NCI-H2196 treated with DMSO at 0.1 percent for 48 hours (cell line): ENCODE measurements at regions not wholly inside any gene's neighbourhood (a gene's known extent, or its start where the extent isn't known, plus 50 kb on each side); places are given as distances from the start of the nearest gene placed in this dataset.
"Not testable (repeated sequence)": the region's sequence is repeated elsewhere in the genome, so short reads cannot be mapped to it uniquely, and the experiment has no call there.

Source experiments
- DNase-seq: peaks from one replicate; lab custom pipeline; 2025; ENCODE audit not compliant: unreplicated experiment; lab: John Stamatoyannopoulos, UW

DNA sequence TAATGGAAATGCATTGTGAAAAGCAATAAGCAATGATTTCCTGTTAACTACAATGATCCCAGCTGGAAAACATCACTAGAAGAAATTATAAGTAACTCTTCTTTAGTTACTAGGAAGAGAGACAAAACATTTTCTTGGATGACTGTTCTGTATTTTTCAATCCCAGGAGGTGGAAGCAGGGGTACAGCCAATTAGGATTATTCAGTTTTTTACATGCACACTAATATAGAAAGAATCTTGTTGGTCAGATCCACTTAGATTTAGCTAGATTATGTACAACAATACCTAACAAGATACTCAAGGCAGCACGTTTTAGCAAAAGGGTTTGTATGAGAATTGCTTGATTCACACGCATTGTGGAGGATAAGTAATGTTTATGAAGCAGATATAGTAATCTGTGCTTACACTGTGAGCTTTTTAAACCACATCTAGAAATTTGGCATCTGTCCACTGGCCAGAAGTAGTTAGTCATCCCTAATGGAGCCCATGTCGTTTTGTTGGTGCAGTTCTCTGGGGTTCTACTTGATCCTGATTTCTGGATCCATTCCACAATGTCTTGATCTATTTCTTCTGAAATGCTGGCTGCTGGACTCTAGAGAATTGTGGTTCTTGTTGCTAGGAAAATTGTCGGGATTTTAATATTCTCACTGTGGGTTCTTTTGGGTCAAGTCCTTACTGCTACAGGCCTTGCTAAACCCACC is 199.7 kb downstream of the ADCYAP1 start:
- DNase-seq = no peak

DNA sequence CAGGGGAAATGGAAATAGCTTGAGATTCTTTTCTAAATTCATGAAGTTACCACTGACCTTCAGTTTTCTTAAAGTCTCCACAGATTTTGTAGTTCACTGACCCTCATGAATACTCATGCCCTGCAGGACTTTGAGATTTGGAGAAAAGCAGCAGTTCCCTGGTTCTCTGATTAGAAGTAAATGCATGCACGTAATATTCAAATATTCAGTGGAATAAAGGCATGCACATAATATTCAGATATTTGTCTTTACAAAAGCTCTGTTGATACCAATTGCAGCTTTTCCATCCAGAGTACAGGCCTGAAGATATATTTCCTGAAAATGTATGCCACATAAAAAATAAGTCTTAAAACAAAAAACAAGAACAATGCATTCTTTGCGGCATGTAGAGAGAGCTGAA is 219.8 kb downstream of the ADCYAP1 start:
- DNase-seq = no peak

DNA sequence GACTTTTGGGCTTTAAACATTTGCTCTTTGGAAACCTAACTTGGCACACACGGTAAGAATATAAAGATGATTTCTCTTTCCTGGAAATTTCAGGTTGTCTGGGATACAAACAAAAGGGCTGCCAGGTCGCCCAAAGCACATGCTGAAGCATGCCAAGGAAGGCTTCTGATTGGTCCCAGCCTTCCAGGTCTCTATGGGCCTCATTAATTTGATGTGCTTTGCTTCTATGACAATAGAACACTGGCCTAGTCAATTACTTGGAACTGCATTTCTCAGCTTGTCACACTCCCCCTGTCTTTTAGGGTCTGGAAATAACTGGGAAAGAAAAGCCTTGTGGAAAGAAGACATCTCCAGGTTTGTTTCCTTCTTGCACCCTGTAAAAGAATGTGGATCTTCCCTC is 228.9 kb downstream of the ADCYAP1 start:
- DNase-seq = no peak

DNA sequence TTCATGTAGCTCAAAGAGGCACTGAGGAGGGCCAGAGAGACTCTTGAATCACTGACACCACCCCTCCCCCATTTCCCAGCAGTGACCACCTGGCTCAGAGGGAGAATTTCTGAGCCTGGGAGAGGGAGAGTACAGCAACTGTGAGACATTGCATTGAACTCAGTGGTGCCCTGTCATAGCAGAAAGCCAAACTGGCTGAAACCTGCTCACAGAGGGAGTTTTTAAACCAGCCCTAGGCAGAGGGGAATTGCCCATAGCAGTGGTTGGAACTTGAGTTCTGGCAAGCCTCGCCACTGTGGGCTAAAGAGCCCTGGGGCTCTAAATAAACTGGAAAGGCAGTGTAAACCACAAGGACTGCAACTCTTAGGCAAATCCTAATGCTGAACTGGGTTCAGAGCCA is 243.1 kb downstream of the ADCYAP1 start:
- no peak for DNase-seq

DNA sequence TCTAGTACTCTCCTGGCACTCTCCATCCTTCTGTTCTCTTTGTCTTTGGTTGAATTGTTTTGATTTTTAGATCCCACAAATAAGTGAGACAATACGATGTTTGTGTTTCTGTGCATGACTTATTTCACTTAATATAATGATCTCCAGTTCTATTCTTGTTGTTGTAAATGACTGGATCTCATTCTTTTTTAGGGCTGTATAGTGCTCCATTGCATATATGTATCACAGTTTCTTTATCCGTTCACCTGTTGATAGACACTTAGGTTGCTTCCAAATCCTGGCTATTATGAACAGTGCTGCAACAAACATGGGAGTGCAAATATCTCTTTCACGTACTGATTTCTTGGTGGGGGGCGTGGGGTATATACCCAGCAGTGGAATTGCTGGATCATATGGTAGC is 245.0 kb downstream of the ADCYAP1 start:
- no peak for DNase-seq

DNA sequence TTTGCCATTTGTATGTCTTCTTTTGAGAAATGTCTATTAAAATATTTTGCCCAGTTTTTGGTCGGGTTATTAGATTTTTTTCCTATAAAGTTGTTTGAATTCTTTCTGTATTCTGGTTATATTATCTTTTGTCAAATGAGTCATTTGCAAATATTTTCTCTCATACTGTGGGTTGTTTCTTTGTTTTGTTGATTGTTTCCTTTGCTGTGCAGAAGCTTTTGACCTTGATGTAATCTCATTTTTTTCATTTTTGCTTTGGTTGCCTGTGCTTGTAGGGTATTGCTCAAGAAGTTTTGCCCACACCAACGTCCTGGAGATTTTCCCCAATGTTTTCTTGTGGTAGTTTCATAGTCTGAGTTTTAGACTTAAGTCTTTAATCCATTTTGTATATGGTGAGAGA is 245.7 kb downstream of the ADCYAP1 start:
- no peak for DNase-seq

DNA sequence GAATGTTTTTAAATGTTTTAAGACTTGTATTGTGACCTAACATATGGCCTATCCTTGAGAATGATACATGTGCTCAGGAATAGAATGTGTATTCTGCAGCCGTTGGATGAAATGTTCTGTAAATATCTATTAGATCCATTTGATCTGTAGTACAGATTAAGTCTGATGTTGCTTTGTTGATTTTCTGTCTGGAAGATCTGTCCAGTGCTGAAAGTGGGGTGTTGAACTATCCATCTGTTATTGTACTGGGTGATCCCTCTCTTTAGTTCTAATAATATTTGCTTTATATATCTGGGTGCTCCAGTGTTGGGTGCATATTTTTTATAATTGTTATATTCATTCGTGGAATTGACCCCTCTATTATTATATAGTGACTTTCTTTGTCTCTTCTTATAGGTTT is 248.3 kb downstream of the ADCYAP1 start:
- DNase-seq = not testable (repeated sequence)

DNA sequence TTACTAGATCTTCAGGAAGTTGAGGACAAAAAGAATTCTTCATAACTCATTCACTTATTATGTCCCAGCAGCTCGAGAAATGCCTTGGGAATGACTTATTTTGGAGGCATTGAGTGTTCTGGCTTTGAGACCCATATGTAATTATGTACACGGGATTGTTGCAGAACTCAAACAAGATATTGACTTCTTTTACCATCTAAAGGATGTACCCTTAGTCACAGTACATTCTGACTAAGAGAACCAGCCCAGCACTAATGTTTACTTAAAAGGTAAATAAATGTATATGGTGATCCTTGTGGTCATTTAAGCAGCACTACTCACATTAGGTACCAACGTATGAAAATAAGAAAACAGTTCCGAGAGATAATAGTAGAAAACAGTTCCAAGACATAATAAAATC is 268.9 kb downstream of the ADCYAP1 start:
- DNase-seq = no peak

DNA sequence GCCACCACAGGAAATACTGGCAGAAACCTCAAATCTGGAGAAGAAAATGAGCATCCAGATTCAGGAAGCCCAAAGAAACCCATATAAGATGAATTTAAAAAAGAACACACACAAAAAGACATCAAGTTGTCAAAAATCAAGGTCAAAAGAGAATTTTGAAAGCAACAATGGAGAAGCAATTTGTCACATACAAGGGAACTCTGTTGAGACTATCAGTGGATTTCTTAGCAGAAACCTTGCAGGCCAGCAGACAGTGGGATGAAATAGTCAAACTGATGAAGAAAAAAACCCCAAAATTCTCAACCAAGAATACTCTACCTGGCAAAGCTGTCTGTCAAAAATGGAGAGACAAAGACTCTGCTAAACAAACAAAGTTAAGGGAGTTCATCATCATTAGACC is 272.6 kb downstream of the ADCYAP1 start:
- no peak for DNase-seq

DNA sequence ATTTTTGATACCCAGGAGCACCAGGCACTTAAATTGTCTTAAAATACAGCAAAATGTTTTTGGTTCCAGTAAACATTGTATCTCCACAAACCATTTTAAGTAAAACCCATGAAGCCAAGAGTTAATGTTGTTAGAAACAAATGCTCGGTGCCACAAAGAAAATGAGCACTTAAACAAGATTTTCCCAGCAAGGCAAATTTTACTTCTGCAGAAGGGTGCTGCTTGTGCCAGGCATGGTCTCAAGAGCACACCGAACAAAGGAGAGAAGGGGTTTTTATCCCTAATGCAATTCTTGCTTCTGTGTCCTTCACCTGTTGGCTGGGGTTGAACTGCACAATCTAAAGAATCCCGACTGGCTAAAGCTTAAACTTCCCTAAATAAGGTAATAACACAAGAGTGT is 286.7 kb downstream of the ADCYAP1 start:
- DNase-seq = no peak

DNA sequence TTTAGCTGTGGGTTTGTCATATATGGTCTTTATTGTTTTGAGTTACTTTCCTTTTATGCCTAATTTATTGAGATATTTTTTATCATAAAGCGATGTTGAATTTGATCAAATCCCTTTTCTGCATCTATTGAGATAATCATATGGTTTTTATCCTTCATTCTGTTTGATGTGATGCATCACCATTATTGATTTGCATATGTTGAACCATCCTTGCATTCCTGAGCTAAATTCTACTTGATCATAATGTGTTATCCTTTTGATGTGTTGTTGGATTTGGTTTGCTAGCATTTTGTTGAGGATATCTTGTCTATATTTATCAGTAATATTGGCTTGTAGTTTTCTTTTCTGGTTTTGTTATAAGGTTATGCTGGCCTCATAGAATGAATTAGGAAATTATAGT is 308.5 kb downstream of the ADCYAP1 start:
- no peak for DNase-seq

DNA sequence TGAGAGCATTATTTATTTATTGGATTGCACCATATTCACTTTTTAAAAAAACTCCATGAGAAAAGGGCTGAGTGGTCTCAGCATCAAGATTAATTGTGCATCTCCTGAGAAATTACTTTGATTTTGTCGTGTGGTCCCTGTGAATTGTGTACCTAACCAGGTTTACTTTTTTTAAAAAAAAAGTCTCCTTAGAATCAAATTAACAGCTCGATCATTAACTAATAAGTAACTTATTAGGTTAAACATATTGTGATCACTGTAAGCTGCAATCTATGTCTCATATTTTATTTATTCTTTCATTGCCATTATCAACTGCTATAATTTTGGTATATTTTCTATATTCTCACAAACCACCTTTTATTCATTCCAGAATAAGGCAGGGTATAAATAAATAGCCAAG is 318.2 kb downstream of the ADCYAP1 start:
- DNase-seq = no peak

DNA sequence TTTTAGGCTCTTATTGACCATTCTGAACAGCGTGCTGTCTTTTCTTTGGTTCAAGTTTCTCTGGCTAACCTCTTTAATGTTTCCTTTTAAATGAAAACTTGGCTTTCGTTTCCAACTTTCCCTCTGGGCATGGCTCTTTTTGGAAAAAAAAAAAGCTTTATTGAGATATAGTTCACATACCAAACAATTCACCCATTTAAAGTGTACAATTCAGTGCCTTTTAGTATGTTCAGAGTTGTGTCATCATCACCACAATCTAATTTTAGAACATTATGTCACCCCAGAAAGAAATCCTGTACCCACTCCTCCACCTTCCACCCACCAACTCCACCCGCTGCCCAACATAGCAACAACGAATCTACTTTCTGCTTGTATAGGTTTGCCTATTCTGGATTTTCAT is 322.4 kb downstream of the ADCYAP1 start:
- DNase-seq = no peak

DNA sequence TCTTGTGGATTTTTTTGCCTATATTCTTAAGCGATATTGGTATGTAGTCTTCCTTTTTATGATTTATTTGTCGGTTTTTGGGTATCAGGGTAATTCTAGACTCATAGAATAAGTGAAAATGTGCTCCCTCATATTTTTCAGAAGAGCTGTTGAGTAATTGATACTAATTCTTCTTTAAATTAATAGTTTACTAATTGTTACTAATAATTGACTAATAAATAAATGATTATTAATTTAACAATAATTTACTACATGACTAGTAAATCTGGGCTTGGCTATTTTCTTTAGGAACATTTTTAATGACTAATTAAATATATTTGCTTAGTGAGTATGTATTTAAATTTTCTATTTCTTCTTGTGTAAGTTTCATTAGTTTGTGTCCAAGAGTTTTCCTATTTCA is 325.0 kb downstream of the ADCYAP1 start:
- no peak for DNase-seq

DNA sequence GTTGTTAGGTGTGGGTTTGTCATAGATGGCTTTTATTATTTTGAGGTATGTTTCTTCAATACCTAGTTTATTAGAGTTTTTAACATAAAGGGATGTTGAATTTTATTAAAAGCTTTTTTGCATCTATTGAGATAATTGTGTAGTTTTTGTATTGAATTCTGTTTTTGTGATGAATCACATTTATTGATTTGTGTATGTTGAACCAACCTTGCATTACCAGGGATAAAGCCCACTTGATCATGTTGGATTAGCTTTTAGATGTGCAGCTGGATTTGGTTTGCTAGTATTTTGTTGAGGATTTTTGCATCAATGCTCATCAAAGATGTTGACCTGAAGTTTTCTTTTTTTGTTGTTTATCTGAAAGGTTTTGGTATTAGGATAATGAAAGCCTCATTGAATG is 328.2 kb downstream of the ADCYAP1 start:
- no peak for DNase-seq

DNA sequence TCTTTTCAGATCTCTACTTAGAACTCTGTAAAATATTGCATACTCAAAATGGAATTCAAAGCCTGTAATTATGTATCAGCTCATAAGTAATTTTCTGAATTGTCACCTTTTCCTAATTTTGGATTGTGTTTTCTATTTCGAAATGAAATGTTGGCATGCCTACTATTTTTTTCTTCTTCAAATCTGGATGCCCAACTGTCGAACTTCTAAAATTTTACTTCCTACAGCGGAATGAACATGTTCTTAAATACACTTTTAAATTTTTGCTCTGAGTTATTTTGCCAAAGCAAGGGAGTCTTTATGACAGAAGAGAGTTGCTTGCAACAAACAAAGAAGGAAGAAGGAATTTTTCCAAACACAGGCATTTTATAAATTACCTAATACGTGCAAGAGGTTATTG is 336.0 kb downstream of the ADCYAP1 start:
- no peak for DNase-seq

DNA sequence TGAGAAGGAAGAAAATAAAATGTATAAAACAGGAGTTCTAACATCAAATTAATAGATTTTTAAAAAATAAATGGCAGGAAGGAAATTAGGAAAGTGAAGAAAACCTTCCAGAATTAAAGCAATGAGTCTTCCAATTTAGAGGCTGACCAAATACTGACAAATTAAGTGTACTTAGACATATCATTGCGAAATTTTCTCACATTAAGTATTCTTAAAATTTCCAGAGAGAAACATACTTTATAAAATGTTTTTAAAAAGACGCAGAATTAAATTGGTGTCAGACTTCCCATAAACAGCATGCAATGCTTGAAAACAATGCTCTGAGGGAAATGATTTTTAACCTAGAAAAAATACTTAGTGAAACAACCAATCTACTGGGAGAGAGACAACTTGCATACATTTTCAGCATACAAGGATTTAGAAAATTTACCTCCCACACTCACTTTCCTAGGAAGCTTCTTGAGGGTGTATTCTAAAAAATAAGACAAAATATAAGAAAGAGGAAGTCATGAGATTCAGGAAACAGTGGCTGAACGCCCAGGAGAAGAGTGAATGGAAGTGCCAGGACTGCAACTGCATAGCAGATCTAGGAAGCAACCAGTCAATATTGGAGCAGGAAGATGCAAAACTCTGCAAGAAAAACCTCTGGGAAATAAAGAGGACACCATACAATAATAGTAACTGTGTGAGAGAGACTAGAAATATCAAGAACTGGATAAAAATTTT is 339.9 kb downstream of the ADCYAP1 start:
- no peak for DNase-seq

DNA sequence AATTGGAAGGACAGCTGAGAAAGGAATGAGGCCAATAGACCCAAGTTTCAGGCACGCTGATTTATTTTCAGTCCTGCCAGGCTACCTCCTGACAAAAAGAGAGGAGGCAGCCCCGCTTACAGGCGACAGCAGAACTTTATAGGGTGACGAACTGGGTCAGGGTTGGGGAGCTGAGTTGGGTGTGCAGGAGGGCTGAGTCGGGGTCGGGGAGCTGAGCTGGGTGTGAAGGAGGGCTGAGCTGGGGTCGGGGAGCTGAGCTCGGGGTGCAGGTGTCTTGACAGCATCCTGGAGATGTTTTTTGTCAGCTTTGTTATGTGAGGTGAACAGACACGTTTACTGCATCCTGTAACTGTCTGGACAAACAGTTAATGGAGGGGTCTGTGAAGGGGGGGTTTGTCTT is 342.2 kb downstream of the ADCYAP1 start:
- DNase-seq = no peak

DNA sequence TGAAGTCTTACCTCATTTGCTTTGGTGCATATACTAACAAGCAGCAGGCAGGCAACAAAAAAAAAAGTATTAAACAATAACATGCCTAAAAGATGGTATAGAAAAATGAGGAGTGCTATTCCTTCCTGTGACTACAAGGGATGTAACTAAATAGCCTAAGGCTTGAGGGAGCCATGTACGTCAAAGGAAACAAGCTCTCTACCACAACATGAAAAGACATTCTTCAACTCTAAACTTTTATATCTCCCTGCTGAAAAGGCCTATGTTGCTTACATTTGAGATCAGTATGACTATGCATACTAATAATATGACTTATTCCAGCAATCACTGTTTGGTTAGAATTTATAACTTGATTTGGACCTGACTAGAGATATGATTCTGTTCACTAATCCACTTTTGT is 347.9 kb downstream of the ADCYAP1 start:
- no peak for DNase-seq

DNA sequence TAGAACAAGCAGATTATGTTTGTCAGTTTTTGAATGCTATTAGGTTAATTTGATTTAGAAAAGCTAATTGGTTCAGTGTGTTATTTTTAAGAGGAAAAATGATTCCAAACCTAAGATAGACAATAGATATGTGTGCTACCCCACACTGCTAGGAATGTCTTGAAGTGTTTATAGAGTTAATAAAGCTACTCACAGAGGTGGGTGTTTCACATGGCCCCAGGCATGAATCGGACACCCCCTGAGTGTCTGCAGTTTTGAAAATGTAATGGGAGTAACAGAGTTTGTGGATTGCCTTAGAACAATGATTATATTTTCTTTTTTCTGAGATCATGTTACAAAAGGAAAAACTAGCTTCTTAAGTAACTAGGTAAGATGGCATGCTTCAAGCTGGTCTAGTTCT is 348.3 kb downstream of the ADCYAP1 start:
- no peak for DNase-seq

DNA sequence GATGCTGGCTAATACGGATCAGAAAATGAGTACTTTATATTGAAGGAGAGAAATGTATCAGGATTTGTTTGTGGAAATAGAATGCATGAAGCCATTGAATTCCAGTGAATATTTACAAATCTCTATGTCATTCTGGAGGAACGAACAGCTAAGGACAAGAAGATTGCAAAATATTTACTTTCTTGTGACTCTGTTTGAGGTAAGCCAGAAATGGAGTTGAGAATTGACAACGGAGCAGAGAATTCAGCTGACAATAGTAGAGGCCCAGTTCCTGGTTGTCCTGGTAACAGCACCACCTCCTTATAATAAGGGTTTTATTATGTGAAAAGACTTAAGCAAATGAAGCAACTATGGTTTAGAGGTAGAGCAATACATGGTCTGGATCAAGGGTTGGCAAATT is 349.2 kb downstream of the ADCYAP1 start:
- no peak for DNase-seq

DNA sequence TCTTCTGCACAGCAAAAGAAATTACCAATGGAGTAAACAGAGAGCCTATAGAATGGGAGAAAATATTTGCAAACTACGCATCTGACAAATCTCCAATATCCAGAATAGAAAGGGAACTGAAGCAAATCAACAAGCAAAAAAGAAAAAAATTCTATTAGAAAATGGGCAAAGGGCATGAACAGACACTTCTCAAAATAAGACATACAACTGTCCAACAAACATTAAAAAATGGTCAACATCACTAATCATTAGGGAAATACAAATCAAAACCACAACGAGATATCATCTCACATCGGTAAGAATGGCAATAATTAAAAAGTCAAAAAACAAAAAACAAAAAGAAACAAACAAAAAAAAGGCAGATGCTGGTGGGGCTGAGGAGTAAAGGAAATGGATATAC is 356.4 kb downstream of the ADCYAP1 start:
- DNase-seq = no peak

DNA sequence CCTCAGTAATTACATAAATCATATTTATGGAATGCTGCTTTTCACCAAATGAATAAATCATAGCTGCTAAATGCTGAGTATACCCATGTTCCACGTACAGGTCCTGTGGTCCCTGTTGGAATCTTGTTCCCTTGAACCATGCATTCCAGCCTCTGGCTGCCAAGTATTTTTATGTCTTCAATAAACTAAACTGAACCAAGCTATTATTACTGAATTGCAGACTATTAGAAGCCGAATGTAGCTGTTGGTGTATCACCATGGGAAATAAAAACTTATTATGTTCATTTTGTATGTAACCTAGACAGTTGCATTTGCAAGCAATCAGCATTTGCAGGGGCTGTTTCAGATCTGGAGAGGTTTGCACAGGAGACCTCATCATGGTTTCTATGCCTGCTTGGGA is 362.4 kb downstream of the ADCYAP1 start:
- no peak for DNase-seq
